ENCODE measurements at regions not wholly inside any gene's neighbourhood (a gene's known extent, or its start where the extent isn't known, plus 50 kb on each side); places are given as distances from the start of the nearest gene placed in this dataset.

DNA sequence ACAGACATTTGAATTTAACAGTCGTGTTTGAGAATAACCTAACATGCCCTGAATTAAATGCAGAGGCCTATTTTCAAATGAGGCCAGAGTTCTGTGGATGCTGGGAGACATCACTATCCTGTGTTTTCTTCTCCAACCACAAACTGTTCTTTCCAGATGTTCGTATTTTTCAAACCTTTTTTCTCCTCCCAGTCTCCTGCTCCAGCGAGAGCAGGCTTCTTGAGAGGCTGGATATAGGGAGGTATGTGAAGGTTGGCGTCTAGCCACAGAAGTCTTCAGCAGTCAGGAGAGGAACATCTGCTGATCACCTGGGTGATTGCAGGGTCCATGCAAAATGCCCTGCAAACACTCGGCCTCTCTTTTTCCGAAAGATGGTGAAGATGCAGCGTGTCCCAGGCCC lies 126.3 kb downstream of the C11orf91 start:
- Mint-ChIP-seq H3K27ac (no peak overlapping the region), H3K4me1 (ENCODE audit: low read depth) (no peaks in the 10 kb centered on the region), H3K27me3 (ENCODE audit: low read depth) (no peaks in the 10 kb centered on the region), H3K9me3 (no peaks in the 10 kb centered on the region), H3K36me3 (ENCODE audit: low read depth) (no peaks in the 10 kb centered on the region), H3K4me3 (no peak overlapping the region)
- DNase-seq, result no peak
- CTCF ChIA-PET, result interaction anchor here (0.5 kb wide), 1 partner anchor 88 kb away, joined by 4 read pairs; no protein-coding TSS in a partner anchor
- intact Hi-C loops (cut with micrococcal nuclease), result no loop called here

DNA sequence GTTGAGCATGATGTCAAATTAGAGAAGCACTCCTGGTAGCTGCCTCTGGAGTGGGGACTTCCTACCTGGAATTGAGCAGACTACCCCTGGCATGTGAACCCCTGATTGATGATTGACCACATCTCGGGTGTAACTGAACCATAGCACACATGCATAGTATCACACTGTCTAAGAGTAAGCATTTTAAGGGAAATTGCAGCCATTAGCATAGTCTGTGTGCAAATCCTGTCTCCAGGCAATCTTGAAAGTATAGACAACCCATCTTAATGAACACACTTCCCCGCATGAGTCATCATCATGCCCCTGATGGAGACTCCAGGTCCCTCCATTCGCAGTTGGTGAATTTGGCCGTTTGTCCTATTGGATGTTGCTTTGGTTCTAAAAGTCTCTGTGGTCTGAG lies 131.3 kb downstream of the C11orf91 start:
- H3K9me3 Mint-ChIP-seq, result no peaks in the 10 kb centered on the region
- CTCF ChIA-PET, result no interaction called here
- H3K27ac Mint-ChIP-seq, result no peak overlapping the region
- no peaks in the 10 kb centered on the region for H3K4me1 Mint-ChIP-seq (ENCODE audit: low read depth)
- no peaks in the 10 kb centered on the region for H3K27me3 Mint-ChIP-seq (ENCODE audit: low read depth)
- DNase-seq, result no peak
- H3K4me3 Mint-ChIP-seq, result no peak overlapping the region
- H3K36me3 Mint-ChIP-seq (ENCODE audit: low read depth), result no peaks in the 10 kb centered on the region
- intact Hi-C loops (cut with micrococcal nuclease), result no loop called here

DNA sequence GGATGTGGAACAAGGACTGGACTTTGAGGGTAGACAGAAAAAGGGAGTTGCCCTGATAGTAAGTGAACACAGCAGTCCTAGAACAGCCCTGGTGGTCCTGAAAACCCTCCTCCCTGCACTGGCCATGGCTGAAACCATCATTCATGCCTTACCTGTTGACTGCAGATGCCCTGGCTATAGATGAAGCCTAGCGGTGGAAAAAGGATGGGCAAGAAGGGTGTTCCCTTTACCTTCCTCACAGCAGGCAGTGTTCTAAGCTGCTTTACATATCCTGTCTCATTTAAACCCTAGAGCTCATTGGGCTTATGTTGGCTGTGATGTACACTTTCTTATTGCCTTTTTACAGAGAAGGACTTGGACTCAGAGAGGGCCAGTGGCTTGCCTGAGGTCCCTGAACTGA lies 133.6 kb downstream of the C11orf91 start:
- Mint-ChIP-seq H3K27ac (no peak overlapping the region), H3K4me3 (no peak overlapping the region), H3K4me1 (ENCODE audit: low read depth) (no peaks in the 10 kb centered on the region), H3K27me3 (ENCODE audit: low read depth) (no peaks in the 10 kb centered on the region), H3K36me3 (ENCODE audit: low read depth) (no peaks in the 10 kb centered on the region), H3K9me3 (no peaks in the 10 kb centered on the region)
- CTCF ChIA-PET, result interaction anchor here (0.6 kb wide), 1 partner anchor 767 kb away, joined by 3 read pairs; no protein-coding TSS in a partner anchor
- no peak for DNase-seq
- intact Hi-C loops (cut with micrococcal nuclease), result no loop called here

DNA sequence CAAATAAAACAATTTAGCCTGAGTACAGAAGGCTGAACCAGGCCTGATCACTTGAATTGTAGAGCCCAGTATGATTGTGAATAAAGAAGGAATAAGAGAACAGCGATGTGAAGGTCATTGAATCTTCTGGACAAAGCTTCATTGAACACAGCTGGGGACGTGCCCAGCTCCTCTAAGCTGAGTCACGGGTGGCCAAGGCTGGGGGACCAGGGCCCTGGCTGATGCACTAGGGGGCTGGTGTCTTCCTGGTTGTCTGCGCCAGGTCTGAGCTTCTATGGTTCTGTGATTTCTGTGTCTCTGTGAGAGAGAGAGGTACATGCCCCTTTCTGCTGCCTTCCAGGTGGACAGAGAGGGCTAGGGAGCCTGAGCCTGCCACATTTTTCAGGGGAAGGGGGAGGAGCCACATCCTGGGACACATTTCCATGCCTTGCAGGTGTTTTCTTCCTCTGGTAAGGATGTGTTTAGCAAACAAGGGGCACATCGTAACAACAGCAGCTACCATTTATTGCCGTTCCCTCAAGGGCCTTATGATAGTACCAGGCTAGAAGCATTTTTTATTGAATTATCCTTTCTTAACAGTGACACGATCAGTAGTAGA lies 135.7 kb downstream of the C11orf91 start:
- Mint-ChIP-seq H3K4me1 (ENCODE audit: low read depth) (no peaks in the 10 kb centered on the region), H3K27me3 (ENCODE audit: low read depth) (no peaks in the 10 kb centered on the region), H3K4me3 (no peak overlapping the region), H3K36me3 (ENCODE audit: low read depth) (no peaks in the 10 kb centered on the region), H3K9me3 (no peaks in the 10 kb centered on the region), H3K27ac (no peak overlapping the region)
- intact Hi-C loops (cut with micrococcal nuclease), result no loop called here
- CTCF ChIA-PET, result no interaction called here
- DNase-seq, result no peak

DNA sequence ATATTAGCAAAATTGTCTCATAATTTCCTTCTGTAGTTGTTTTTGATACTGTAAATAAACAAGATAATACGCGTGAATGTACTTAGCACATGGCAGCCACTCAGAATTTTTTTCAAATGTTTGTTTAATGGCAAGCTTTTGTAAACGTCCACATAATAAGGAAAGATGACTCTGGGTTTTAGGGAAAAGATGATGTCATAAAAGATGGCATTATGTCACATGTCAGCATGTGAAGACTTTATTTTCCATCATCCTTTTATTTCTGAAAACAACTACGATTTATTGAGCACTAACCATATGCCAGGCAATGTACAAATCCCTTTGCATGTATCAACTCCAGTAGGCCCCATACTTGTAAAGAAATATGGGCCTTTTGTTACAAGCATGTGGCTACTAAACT lies 139.9 kb downstream of the C11orf91 start:
- no peak for DNase-seq
- no peaks in the 10 kb centered on the region for H3K27me3 Mint-ChIP-seq (ENCODE audit: low read depth)
- no peak overlapping the region for H3K27ac Mint-ChIP-seq
- no peak overlapping the region for H3K4me3 Mint-ChIP-seq
- H3K4me1 Mint-ChIP-seq (ENCODE audit: low read depth), result no peaks in the 10 kb centered on the region
- H3K9me3 Mint-ChIP-seq, result no peaks in the 10 kb centered on the region
- intact Hi-C loops (cut with micrococcal nuclease), result no loop called here
- CTCF ChIA-PET, result no interaction called here
- no peaks in the 10 kb centered on the region for H3K36me3 Mint-ChIP-seq (ENCODE audit: low read depth)

DNA sequence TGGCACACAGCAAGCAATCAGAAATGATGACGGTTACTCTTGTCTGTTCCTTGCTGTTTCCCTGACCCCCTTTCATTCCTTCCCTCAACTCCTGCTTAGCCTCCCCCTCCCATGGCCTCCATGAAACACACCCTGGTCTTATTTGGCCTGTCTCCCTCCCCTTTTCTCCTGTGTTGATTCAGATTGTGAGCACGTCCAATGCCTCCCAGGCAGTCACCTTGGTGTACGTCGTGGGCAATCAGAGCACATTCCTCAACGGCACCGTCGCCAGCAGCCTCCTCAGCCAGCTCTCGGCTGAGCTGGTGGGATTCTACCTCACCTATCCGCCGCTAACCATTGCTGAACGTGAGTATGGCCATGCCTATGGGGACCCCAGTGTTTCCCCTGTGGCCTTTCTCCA lies 141.1 kb downstream of the C11orf91 start:
- CTCF ChIA-PET, result no interaction called here
- intact Hi-C loops (cut with micrococcal nuclease), result no loop called here
- Mint-ChIP-seq H3K4me3 (no peak overlapping the region), H3K27me3 (ENCODE audit: low read depth) (peaks cover 5% of the 10 kb centered on the region), H3K9me3 (no peaks in the 10 kb centered on the region), H3K27ac (no peak overlapping the region), H3K4me1 (ENCODE audit: low read depth) (no peaks in the 10 kb centered on the region), H3K36me3 (ENCODE audit: low read depth) (no peaks in the 10 kb centered on the region)
- DNase-seq, result no peak

DNA sequence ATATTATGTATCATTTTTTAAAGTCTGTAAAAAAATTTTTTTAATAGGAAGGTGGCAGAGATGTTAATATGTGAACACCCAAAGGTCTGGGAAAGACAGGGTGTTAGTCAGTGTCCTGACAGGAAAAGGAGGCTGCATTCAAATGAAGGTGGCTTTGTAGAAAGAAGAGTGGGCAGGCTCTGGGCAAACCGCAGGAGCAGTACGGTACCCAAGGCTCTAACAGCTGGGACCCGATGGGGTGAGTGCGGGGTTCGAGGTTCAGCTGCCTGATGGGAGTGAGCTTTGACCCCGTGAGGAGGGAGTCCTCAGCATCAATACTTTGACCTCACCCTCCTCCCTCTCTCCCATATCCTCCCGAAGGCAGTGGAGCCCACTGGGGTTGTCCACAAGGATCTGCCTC lies 142.5 kb downstream of the C11orf91 start:
- Mint-ChIP-seq H3K4me1 (ENCODE audit: low read depth) (no peaks in the 10 kb centered on the region), H3K36me3 (ENCODE audit: low read depth) (no peaks in the 10 kb centered on the region), H3K9me3 (no peaks in the 10 kb centered on the region), H3K27me3 (ENCODE audit: low read depth) (peaks cover 5% of the 10 kb centered on the region), H3K4me3 (no peak overlapping the region), H3K27ac (no peak overlapping the region)
- intact Hi-C loops (cut with micrococcal nuclease), result no loop called here
- CTCF ChIA-PET, result no interaction called here
- no peak for DNase-seq

DNA sequence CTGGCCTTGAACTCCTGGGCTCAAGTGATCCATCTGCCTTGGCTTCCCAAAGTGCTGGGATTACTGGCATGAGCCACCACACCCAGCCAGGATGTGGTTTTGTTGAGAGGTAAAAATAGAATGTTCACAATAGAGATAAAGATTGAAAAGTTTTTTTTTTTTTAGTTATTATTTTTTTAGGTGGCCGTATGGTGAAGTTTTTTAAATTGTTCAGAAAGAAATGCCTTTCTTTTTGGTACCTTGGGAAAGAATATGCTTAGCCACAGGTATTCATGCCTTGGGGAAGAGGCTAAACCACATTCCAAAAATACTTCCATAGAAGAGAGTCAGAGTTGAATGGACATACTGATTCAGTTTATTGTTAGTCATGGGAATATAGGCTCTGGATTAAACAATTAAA lies 143.4 kb downstream of the C11orf91 start:
- no peaks in the 10 kb centered on the region for H3K9me3 Mint-ChIP-seq
- no peaks in the 10 kb centered on the region for H3K36me3 Mint-ChIP-seq (ENCODE audit: low read depth)
- intact Hi-C loops (cut with micrococcal nuclease), result no loop called here
- CTCF ChIA-PET, result no interaction called here
- H3K27ac Mint-ChIP-seq, result no peak overlapping the region
- DNase-seq, result no peak
- no peaks in the 10 kb centered on the region for H3K4me1 Mint-ChIP-seq (ENCODE audit: low read depth)
- H3K4me3 Mint-ChIP-seq, result no peak overlapping the region
- peaks cover 5% of the 10 kb centered on the region for H3K27me3 Mint-ChIP-seq (ENCODE audit: low read depth)

DNA sequence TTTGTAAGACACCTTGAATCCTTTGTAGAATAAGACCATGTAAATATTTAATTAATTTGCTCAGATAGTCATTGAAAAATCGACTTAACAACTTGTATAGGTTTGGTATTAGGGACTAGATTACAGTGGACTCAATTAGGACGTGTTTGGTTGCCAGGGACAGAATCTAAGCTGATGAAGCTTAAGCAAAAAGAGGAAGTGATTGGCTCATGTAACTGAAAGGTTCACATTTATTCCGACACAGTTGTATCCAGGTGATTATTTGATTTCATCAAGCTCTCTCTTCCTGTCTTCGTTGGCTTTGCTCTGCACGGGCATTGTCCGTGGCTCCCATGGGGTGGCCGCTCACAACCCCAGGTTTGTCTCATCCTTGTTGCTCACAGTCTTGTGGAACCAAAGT lies 146.4 kb downstream of the C11orf91 start:
- Mint-ChIP-seq H3K4me1 (ENCODE audit: low read depth) (no peaks in the 10 kb centered on the region), H3K36me3 (ENCODE audit: low read depth) (no peaks in the 10 kb centered on the region), H3K27me3 (ENCODE audit: low read depth) (peaks cover 8% of the 10 kb centered on the region), H3K4me3 (no peak overlapping the region), H3K9me3 (no peaks in the 10 kb centered on the region), H3K27ac (no peak overlapping the region)
- DNase-seq, result no peak
- intact Hi-C loops (cut with micrococcal nuclease), result no loop called here
- CTCF ChIA-PET, result no interaction called here

DNA sequence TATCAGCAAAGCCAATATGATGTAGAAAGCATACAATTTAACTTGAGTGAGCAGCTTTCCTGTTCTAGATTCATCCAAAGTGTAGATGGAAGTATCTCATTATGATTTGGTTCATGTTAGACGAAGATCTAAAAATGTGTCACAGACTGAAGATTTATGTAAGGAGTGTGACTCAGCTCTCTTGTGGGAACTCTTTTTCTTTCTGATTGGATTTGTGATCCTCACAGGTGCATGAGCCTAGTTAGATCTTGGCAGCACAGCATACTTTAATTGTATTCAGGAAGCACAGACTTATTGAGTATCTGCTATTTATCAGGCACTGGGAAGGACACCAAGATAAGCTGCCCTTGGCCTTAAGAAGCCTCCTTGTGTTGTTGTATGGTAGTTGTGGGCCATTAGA lies 147.1 kb downstream of the C11orf91 start:
- Mint-ChIP-seq H3K4me1 (ENCODE audit: low read depth) (no peaks in the 10 kb centered on the region), H3K36me3 (ENCODE audit: low read depth) (no peaks in the 10 kb centered on the region), H3K27me3 (ENCODE audit: low read depth) (peaks cover 8% of the 10 kb centered on the region), H3K27ac (no peak overlapping the region), H3K4me3 (no peak overlapping the region), H3K9me3 (no peaks in the 10 kb centered on the region)
- CTCF ChIA-PET, result interaction anchor here (0.5 to 0.7 kb wide), 2 partner anchors 223 to 252 kb away, joined by 3 to 5 read pairs; no protein-coding TSS in a partner anchor
- DNase-seq, result no peak
- intact Hi-C loops (cut with micrococcal nuclease), result no loop called here

DNA sequence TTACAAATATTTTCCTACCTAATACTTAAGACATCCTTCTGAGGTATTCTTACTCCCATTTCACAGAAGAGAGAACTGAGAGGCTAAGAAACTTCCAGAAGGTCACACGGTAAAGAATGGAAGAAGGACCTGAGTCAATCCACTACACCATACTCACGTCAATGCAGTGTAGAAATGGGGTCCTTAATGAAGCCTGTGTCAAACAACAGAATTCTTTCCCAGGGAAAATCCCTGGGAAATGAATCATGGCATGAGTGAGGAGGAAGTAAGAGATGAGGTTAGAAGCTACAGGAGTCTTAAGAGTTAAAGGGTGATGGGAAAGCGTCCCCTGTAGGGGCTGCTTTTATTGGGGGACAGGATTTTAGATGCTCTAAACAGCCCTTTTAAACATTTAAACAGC lies 147.9 kb downstream of the C11orf91 start:
- H3K4me1 Mint-ChIP-seq (ENCODE audit: low read depth), result no peaks in the 10 kb centered on the region
- CTCF ChIA-PET, result interaction anchor here (0.5 to 0.7 kb wide), 2 partner anchors 222 to 253 kb away, joined by 3 to 5 read pairs; no protein-coding TSS in a partner anchor
- DNase-seq, result no peak
- peaks cover 11% of the 10 kb centered on the region for H3K27me3 Mint-ChIP-seq (ENCODE audit: low read depth)
- no peaks in the 10 kb centered on the region for H3K9me3 Mint-ChIP-seq
- intact Hi-C loops (cut with micrococcal nuclease), result no loop called here
- no peak overlapping the region for H3K4me3 Mint-ChIP-seq
- no peak overlapping the region for H3K27ac Mint-ChIP-seq
- no peaks in the 10 kb centered on the region for H3K36me3 Mint-ChIP-seq (ENCODE audit: low read depth)

DNA sequence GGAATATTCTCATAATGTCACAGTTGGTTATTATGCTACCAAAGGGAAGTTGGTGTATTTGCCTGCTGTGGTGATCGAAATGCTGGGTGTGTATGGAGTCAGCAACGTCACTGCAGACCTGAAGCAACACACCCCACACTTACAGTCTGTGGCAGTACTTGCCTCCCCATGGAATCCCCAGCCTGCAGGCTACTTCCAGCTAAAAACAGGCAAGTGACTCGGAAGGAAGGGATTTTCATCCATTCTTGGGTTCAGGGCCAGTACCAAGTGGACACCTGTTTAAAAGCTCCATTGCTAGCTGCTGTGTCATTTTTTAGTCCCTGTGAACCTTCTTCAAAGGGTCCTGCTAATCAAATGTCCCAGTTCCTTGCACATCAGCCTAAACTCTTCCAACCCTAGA lies 149.6 kb downstream of the C11orf91 start:
- Mint-ChIP-seq H3K27me3 (ENCODE audit: low read depth) (peaks cover 11% of the 10 kb centered on the region), H3K4me3 (no peak overlapping the region), H3K36me3 (ENCODE audit: low read depth) (no peaks in the 10 kb centered on the region), H3K27ac (no peak overlapping the region), H3K4me1 (ENCODE audit: low read depth) (no peaks in the 10 kb centered on the region), H3K9me3 (no peaks in the 10 kb centered on the region)
- intact Hi-C loops (cut with micrococcal nuclease), result no loop called here
- CTCF ChIA-PET, result no interaction called here
- no peak for DNase-seq

DNA sequence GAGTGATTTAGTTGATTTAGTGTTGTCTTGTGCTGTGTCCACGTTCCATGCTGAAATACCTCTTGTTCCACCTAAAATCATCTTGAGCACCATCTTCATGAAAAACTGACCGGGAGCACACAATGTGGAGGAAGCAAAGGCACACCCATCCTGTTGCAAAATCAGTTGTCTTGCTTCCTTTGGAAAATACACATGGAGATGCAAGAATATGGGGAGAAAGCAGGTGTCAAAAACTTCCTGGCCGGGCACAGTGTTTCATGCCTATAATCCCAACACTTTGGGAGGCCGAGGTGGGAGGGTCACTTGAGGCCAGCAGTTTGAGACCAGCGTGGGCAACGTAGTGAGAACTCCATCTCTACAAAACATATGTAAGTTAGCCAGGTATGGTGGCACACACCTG lies 151.1 kb downstream of the C11orf91 start:
- CTCF ChIA-PET, result no interaction called here
- Mint-ChIP-seq H3K27ac (no peak overlapping the region), H3K4me3 (no peak overlapping the region), H3K27me3 (ENCODE audit: low read depth) (peaks cover 7% of the 10 kb centered on the region), H3K4me1 (ENCODE audit: low read depth) (no peaks in the 10 kb centered on the region), H3K9me3 (no peaks in the 10 kb centered on the region), H3K36me3 (ENCODE audit: low read depth) (no peaks in the 10 kb centered on the region)
- no peak for DNase-seq
- intact Hi-C loops (cut with micrococcal nuclease), result no loop called here
